ENCODE measurements at regions not wholly inside any gene's neighbourhood (a gene's known extent, or its start where the extent isn't known, plus 50 kb on each side); places are given as distances from the start of the nearest gene placed in this dataset.

GRCh38 chr3:118401887-118402286, 632.8 kb downstream of the IGSF11 start:
- TF ChIP-seq EP300 (IDR thresholded peaks at IDR 0.05; ENCODE audit: low read depth) (no peak), CTCF (IDR thresholded peaks at IDR 0.05) (no peak)

Measured in transverse colon (tissue), 3 donors.